ENCODE measurements at regions not wholly inside any gene's neighbourhood (a gene's known extent, or its start where the extent isn't known, plus 50 kb on each side); places are given as distances from the start of the nearest gene placed in this dataset.

DNA sequence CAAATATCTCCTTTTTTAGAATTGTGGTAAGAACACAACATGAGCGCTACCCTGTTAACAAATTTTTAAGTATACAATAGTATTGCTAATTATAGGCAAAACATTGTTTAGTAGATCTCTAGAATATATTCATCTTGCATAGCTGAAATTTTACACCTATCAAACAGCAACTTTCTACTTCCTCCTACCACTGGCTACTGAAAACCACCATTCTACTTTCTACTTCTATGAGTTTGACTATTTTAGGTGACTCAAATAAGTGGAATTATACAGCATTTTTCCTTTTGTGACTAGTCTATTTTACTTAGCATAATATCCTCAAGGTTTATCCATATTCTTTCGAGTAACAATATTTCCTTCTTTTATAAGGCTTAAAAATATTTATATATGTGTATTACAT is 128.4 kb downstream of the FAM76B start:
- no peaks in the 10 kb centered on the region for H3K27me3 ChIP-seq
- no peaks in the 10 kb centered on the region for H3K36me3 ChIP-seq
- no peak for DNase-seq
- no peak overlapping the region for H3K4me3 ChIP-seq
- intact Hi-C loops (cut with DNase I) = no loop called here
- no peaks in the 10 kb centered on the region for H3K9me3 ChIP-seq
- H3K4me1 ChIP-seq = no peaks in the 10 kb centered on the region
- H3K27ac ChIP-seq = no peak overlapping the region
- no peak for TF ChIP-seq POLR2A (IDR thresholded peaks at IDR 0.05)
- TF ChIP-seq, protein P1, sequence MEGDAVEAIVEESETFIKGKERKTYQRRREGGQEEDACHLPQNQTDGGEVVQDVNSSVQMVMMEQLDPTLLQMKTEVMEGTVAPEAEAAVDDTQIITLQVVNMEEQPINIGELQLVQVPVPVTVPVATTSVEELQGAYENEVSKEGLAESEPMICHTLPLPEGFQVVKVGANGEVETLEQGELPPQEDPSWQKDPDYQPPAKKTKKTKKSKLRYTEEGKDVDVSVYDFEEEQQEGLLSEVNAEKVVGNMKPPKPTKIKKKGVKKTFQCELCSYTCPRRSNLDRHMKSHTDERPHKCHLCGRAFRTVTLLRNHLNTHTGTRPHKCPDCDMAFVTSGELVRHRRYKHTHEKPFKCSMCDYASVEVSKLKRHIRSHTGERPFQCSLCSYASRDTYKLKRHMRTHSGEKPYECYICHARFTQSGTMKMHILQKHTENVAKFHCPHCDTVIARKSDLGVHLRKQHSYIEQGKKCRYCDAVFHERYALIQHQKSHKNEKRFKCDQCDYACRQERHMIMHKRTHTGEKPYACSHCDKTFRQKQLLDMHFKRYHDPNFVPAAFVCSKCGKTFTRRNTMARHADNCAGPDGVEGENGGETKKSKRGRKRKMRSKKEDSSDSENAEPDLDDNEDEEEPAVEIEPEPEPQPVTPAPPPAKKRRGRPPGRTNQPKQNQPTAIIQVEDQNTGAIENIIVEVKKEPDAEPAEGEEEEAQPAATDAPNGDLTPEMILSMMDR (IDR thresholded peaks at IDR 0.05) = no peak
- WGBS, 2 donors = 86 to 89% methylated on average over 2 of the region's 2 CpGs

DNA sequence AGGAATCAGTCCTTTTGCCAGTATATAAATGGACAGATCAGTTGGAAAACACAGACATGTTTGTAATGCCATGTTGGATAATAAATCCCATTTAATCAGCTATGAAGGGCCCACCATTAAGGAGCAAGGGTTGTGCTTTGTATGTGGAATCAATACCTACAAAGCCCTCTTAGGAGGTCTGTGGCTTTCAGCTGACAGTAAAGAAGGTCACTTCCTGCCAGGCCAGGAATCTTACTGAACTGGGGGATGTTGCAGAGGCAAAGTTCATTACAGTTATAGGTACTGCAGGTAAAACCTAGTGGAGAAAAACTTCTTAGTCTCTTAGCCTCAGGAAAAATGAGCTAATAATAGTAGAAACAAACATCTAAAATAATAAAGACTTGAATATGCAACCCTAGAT is 129.5 kb downstream of the FAM76B start:
- Histone ChIP-seq H3K9me3 (no peaks in the 10 kb centered on the region), H3K4me1 (no peaks in the 10 kb centered on the region), H3K27ac (no peak overlapping the region), H3K4me3 (no peak overlapping the region), H3K36me3 (no peaks in the 10 kb centered on the region), H3K27me3 (no peaks in the 10 kb centered on the region)
- DNase-seq = no peak
- intact Hi-C loops (cut with DNase I) = no loop called here
- no peak for TF ChIP-seq POLR2A (IDR thresholded peaks at IDR 0.05)
- TF ChIP-seq, protein P1 (IDR thresholded peaks at IDR 0.05) = no peak

DNA sequence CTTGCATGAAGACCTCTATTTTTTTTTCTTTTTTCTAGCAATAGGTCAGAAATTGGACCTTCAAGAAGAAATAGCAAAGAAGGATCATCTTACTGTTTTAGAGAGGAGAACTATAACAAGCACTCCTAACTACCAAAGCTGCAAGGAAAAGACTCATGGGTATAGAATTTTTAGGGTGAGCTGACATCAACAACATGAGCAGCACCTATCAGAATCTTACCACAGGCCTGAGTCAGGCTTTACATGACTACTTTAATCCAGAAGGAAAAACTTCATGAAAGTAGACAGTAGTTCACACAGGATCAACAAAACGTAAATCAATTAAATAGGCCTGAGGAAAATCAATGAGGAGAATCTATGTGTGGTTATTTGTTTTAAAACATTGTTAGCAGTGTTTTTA is 130.5 kb downstream of the FAM76B start:
- 70 to 81% methylated on average over 1 of the region's 1 CpG for WGBS, 2 donors
- DNase-seq = no peak
- Histone ChIP-seq H3K4me1 (no peaks in the 10 kb centered on the region), H3K36me3 (no peaks in the 10 kb centered on the region), H3K4me3 (no peak overlapping the region), H3K27me3 (no peaks in the 10 kb centered on the region), H3K27ac (no peak overlapping the region), H3K9me3 (no peaks in the 10 kb centered on the region)
- no peak for TF ChIP-seq POLR2A (IDR thresholded peaks at IDR 0.05)
- TF ChIP-seq, protein P1 (IDR thresholded peaks at IDR 0.05) = no peak
- intact Hi-C loops (cut with DNase I) = no loop called here

DNA sequence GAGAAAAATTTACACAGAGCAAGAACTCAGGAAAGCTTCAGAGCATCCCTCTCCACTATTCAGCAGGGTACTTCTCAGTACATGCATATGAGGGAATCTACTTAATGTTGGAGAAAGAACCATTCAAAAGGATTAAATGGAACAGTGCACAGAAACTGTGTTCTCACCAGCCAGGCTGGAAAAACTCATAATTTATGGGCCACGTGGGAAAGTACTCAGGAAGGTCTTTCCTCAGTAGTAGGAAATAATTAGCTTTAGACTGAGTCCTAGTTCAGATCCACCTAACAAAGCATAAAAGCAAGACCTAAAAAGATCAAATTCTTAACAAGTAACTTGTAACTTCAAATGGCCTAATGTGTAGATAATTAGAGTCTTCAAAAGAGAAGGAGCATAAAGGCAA is 134.0 kb downstream of the FAM76B start:
- Histone ChIP-seq H3K4me1 (no peaks in the 10 kb centered on the region), H3K36me3 (no peaks in the 10 kb centered on the region), H3K27me3 (no peaks in the 10 kb centered on the region), H3K27ac (no peak overlapping the region), H3K4me3 (no peak overlapping the region), H3K9me3 (no peaks in the 10 kb centered on the region)
- no peak for TF ChIP-seq POLR2A (IDR thresholded peaks at IDR 0.05)
- TF ChIP-seq, protein P1 (IDR thresholded peaks at IDR 0.05) = no peak
- no peak for DNase-seq
- intact Hi-C loops (cut with DNase I) = no loop called here
- WGBS, 2 donors = 67 to 88% methylated on average over 1 of the region's 1 CpG

DNA sequence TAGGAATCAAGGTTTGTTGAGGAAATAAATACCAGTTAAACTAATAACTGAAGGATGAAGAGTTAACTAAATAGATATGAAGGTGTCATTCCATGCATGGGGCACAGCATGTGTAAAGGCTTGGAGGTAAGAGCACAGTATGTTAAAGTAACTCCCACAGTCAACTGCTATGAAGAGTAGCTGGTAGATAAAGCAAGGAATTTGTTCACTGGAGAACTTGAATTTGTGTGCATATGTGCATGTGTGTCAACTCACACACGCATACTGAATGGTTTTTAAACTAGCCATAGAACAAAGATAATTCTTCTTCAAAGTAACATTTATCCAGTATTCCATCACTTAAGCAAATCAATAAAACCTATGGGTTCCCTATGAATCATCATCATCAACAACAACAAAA is 135.9 kb downstream of the FAM76B start:
- no peaks in the 10 kb centered on the region for H3K27me3 ChIP-seq
- intact Hi-C loops (cut with DNase I) = no loop called here
- no peak overlapping the region for H3K27ac ChIP-seq

More for the DNA sequence above, 135.9 kb downstream of the FAM76B start:
- Histone ChIP-seq H3K4me1 (no peaks in the 10 kb centered on the region), H3K36me3 (no peaks in the 10 kb centered on the region), H3K9me3 (no peaks in the 10 kb centered on the region), H3K4me3 (no peak overlapping the region)
- 85 to 100% methylated on average over 1 of the region's 1 CpG for WGBS, 2 donors
- DNase-seq = no peak
- TF ChIP-seq POLR2A (IDR thresholded peaks at IDR 0.05) = no peak
- TF ChIP-seq, protein P1 (IDR thresholded peaks at IDR 0.05) = no peak

Measured in esophagus squamous epithelium (tissue), 5 donors.